ENCODE measurements at regions not wholly inside any gene's neighbourhood (a gene's known extent, or its start where the extent isn't known, plus 50 kb on each side); places are given as distances from the start of the nearest gene placed in this dataset.

- no peak for DNase-seq (ENCODE audit: low read depth in 2 of 2)
These were observed 1074.9 kb downstream of the EFNA5 start for GRCh38 chr5:106595864-106596263.

DNA sequence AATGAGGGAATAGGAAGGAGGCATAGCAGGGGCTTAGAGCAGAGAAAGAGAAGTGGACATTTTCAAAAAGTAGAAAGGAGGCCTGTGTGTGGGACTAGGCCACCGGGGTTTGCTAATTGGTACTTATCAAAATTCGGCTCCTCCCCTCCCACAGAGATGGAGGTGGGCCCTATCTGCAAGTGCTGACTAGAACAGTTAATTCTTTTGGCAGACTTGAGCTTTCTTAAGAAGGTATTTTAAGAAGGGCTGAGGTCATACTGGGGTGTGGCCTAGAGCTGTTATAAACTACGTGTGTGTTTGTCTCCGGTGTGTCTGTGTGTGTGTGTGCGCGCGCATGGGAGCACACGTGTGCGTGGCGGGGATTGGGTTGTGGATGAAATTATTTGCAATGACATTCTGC, 1086.5 kb downstream of the EFNA5 start:
- no peak for DNase-seq (ENCODE audit: low read depth in 2 of 2)

- DNase-seq (ENCODE audit: low read depth in 2 of 2): no peak
These were observed 1092.0 kb downstream of the EFNA5 start for GRCh38 chr5:106578736-106579135.

GRCh38 chr5:106574820-106575219, 1095.9 kb downstream of the EFNA5 start:
- DNase-seq (ENCODE audit: low read depth in 2 of 2): no peak

GRCh38 chr5:106566031-106566430, 1104.7 kb downstream of the EFNA5 start:
- no peak for DNase-seq (ENCODE audit: low read depth in 2 of 2)

DNA sequence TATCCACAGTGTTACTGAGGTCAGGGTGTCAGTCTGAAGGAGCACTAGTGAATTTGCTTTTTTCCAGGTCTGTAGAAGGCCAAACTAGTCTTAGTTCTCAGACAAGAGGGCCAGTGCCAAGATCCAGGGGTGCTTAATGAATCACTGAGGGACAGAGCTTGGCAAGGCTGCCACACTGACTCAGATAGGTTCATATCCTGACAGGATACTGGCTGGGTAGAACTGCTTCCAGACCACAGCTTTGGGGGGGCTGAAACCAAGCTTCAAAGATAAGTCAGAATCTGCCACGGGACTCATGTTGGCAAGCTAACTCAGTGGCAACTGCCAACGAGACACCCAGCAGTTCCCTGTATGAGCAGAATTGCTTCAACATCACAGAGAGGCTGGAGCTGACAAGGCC, 1125.4 kb downstream of the EFNA5 start:
- DNase-seq (ENCODE audit: low read depth in 2 of 2): no peak

- no peak for DNase-seq (ENCODE audit: low read depth in 2 of 2)
These were observed 1127.4 kb downstream of the EFNA5 start for GRCh38 chr5:106543330-106543729.

DNA sequence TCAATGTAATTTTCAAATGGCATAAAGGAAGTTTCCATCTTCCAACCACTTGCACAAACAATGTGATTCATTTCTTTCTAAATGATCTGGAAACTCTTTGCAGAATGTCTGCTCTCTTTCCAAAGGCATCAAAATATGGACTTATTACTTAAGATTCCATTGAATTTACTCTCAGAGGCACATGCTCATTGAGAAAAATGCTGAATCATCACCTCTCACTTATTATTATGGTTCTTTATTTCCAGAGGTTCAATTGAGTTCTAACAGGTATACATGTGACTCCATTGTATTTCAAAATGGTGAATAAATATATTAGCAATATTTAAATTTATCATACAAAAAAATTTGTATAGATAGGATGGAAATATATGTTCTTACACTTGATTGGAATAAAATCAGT, 1140.6 kb downstream of the EFNA5 start:
- DNase-seq (ENCODE audit: low read depth in 2 of 2): no peak

DNA sequence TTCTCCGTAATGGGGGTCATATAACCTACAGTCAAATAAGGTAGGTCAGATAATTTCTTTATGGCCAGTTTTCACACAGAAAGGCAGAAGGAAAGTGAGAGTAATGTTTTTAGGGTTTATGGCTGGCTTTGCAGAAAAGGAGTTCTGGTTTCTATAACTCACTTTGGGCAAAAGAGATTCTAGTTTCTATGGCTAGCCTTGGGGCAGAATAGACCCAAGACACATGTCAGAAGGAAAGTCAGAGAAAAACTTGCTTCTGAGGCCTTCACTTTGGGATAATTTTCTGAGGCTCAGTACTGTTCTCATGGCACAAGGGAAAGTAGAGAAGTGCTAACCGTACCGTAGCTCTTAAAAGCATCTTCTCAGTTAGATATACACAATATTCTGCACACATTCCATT, 1145.3 kb downstream of the EFNA5 start:
- no peak for DNase-seq (ENCODE audit: low read depth in 2 of 2)

- no peak for DNase-seq (ENCODE audit: low read depth in 2 of 2)
These were observed 1146.9 kb downstream of the EFNA5 start for GRCh38 chr5:106523852-106524251.

DNA sequence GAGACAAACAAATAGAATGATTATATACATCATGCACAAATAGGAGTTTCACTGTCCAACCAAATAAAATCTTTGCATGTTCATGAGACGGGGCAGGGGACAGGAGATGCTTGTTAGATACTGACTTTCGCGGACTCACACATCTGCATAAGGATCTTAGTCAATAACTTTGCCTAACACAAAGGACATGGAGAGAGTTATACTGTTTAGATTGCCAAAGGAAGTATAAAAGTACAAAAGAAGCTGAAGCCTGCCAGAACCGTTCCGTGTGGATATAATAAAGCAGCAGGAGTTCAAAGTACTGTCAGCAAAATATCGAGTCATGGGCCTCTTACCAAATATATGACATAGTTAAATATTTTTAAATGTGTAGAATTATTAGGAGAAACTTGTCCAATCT, 1148.4 kb downstream of the EFNA5 start:
- DNase-seq (ENCODE audit: low read depth in 2 of 2): no peak

- DNase-seq (ENCODE audit: low read depth in 2 of 2): no peak
These were observed 1149.0 kb downstream of the EFNA5 start for GRCh38 chr5:106521701-106522100.

DNA sequence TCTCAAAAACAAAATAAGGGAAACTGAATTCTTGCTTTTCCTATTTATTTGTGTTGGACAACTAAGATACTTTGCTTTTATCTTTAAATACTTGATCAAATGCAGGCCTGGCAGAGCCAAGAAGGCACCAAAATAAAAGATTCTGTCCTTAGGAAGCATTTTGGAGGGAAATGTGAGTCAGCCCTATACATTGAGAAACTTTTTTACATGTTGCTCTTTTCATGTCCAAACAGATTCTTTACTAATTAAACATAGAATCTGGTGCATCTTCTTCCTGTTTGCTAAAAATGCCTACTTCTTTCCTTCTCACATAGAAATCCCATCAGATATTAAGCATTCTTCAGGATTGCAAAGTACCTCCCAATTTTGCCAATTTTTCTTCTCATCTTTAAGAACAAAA, 1160.4 kb downstream of the EFNA5 start:
- DNase-seq (ENCODE audit: low read depth in 2 of 2): no peak

DNA sequence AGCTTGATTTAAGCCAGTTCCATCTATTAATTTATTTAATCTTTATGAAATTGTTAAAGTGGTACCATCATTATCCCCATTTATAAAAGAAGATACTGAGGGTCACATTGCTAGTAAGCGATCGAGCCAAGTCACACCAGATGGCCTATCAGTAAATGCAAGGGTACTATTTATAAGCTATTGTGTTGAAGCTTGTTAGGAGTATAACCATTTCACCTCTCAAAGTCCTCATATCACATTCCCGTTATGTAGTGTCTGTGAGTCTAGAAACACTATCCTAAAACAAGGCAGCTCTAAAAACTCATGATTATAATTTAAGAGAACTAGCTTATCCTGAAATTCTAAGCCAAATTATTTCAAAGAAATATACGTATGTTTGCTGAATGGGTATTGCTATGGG, 1161.8 kb downstream of the EFNA5 start:
- DNase-seq (ENCODE audit: low read depth in 2 of 2): no peak

GRCh38 chr5:106493910-106494309, 1176.8 kb downstream of the EFNA5 start:
- no peak for DNase-seq (ENCODE audit: low read depth in 2 of 2)

DNA sequence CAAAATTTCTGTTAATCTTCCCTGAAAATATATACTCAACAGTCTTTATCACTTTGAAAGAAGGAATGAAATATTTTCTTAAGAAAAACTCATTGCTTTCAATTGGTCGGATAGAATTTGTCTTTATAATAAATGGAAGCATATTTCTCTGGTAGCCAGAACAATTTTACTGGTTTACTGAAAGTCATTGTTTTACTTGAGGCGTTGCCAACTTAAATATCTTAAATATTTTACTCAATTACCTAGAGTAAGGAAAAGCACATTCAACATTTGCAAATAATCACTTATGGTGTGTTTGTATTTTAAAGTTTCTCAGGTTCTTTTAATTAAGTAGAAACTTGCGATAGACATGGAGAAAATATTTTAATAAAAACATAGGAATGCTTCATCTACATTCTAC, 1181.7 kb downstream of the EFNA5 start:
- no peak for DNase-seq (ENCODE audit: low read depth in 2 of 2)

- DNase-seq (ENCODE audit: low read depth in 2 of 2): no peak
These were observed 1182.3 kb downstream of the EFNA5 start for GRCh38 chr5:106488407-106488806.

- DNase-seq (ENCODE audit: low read depth in 2 of 2): no peak
These were observed 1189.4 kb downstream of the EFNA5 start for GRCh38 chr5:106481374-106481773.

GRCh38 chr5:106476630-106477029, 1194.1 kb downstream of the EFNA5 start:
- DNase-seq (ENCODE audit: low read depth in 2 of 2): no peak

DNA sequence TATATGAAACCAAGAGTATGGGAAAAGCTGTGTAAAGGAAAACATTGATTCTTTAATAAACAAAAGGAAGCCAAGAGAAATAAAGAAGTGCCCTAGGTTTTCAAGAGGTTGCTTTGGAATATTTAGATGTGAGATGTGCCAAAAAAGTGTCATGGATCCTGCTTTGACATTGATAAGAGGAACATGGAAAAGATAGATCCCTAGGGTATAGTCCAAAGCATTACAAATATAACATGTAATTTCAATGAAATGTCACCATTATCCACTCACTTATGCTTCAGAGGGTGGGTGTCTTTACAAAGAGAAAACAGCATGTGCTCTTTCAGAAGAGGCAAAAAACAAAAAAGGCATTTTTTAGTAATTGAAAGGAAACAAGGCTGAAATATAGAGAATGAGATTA, 1196.7 kb downstream of the EFNA5 start:
- DNase-seq (ENCODE audit: low read depth in 2 of 2): no peak

DNA sequence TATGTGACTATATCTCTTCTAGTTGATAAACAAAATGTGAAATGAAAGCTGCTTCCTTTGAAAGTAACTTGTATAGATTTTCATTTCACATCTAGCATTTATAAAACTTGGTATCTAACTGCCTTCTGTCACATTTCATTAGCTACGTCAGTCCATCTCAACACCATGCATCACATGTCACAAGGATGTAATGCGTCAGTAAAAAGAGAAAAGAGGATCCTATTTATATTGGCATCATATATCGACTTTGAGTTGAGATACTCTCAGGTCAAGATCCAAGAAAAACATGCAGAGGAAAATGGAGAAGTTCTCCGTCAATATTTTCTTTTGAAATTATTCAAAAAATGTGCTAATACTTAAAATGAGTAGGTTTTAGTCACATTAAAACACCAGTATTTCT, 1211.2 kb downstream of the EFNA5 start:
- DNase-seq (ENCODE audit: low read depth in 2 of 2): no peak

DNA sequence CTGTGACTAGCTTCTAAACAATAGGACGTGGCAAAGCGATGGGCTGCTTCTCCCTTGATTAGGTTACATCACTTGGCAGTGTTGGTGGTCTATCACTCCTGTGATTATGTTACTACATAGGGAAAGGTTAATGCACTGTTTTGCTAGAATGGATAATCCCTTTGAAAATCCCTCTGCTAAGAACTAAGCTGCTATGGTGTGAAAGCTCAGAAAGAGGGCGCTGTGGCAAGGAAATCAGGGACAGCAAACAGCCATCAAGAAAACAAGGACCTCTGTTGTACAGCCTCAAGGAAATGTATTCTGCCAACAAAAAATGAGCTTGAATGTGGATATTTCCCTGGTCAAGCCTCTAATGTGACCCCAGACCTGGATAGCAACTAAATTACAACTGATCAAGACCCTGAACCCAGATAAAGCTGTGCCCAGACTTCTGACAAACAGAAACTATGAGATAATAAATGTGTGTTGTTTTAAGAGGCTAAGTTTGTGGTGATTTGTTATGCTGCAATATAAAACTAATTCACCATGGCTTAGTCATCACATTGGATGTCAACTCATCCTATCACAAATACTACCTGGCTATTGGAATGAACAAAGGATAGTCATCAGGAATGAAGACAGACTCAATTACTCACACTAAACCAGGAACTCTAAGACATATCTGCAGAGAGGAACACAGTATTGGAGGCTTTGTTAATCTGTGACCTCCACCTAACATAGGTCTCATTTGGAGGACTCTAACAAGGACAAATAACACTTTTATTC, 1215.9 kb downstream of the EFNA5 start:
- DNase-seq (ENCODE audit: low read depth in 2 of 2): no peak

GRCh38 chr5:106454050-106454449, 1216.7 kb downstream of the EFNA5 start:
- DNase-seq (ENCODE audit: low read depth in 2 of 2): no peak

GRCh38 chr5:106451998-106452397, 1218.7 kb downstream of the EFNA5 start:
- DNase-seq (ENCODE audit: low read depth in 2 of 2): no peak

Data from stimulated activated CD4-positive, alpha-beta T cell treated with anti-CD3 and anti-CD28 coated beads, Interleukin-4, amount 100 ng/mL, for 48 hours (primary cell).